Left kidney (tissue), 1 donor: ENCODE measurements at regions not wholly inside any gene's neighbourhood (a gene's known extent, or its start where the extent isn't known, plus 50 kb on each side); places are given as distances from the start of the nearest gene placed in this dataset.
"Not testable (repeated sequence)": the region's sequence is repeated elsewhere in the genome, so short reads cannot be mapped to it uniquely, and the experiment has no call there.

ENCODE experiments used
- DNase-seq: peaks from one replicate; pipeline ENCODE4 v3.0.0-alpha.2; 2013

DNA sequence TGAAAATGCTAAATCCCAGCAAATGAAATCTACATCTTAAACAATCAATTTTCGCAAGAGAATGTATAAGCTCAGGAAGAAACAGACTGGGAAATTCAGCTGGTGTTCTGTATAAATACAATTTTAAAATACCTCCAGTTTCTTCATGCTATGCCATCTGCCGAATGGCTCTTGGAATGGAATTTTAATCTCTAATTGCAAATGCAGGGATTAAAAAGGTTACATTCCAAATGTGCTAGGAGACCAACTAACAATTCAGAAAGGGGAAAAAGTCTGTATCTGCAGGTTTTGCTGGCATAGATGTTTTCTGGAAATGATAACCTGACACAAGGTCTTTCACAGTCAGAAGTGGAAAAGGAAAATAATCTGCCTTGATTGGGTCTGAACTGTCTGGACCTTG is 379.7 kb downstream of the MAT2B start:
- no peak for DNase-seq

DNA sequence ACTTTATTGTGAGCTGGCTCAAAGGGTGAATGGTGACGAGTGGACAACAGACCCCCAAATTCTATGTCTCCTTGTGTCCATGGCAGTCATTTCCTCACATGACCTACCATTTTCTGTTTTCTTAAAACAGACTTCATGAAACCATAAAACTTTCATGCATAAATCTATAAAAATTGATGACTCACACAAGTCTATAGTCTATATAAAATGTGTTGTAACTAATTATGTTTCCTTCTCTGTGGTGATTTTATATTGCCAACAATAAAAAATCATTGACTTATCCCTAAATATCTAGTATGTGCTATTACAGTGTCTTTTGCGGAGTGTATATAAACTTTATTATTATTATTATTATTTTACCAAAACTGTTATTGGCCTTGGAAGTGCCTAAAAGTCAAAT is 382.4 kb downstream of the MAT2B start:
- DNase-seq, result no peak

GRCh38 chr5:163888366-163888765 is 382.9 kb downstream of the MAT2B start:
- DNase-seq, result no peak

- DNase-seq, result no peak
These were observed 383.9 kb downstream of the MAT2B start for GRCh38 chr5:163889369-163889768.

GRCh38 chr5:163890261-163890660 is 384.8 kb downstream of the MAT2B start:
- no peak for DNase-seq

DNA sequence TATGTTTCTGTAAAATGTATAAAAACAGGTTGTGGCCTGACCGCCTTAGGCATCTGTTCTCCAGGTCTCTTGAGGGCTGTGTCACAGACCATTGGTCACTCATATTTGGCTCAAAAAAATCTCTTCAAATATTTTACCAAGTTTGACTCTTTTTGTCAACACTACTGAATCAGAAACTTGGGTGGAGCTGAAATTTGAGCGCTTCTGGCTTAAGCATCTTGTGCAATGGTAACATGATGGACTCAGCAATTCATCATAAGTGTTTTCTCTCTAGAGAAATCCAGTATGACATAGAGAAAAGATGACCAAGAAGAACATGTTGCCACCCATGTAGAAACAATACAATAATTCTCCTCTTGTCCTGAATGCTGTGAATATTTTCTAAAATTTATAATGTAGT is 387.9 kb downstream of the MAT2B start:
- DNase-seq, result no peak

- DNase-seq, result no peak
These were observed 389.2 kb downstream of the MAT2B start for GRCh38 chr5:163894645-163895044.

GRCh38 chr5:163898873-163899272 is 393.5 kb downstream of the MAT2B start:
- DNase-seq, result no peak

GRCh38 chr5:163907783-163908182 is 402.4 kb downstream of the MAT2B start:
- not testable (repeated sequence) for DNase-seq

GRCh38 chr5:163908253-163908652 is 402.8 kb downstream of the MAT2B start:
- DNase-seq, result no peak

DNA sequence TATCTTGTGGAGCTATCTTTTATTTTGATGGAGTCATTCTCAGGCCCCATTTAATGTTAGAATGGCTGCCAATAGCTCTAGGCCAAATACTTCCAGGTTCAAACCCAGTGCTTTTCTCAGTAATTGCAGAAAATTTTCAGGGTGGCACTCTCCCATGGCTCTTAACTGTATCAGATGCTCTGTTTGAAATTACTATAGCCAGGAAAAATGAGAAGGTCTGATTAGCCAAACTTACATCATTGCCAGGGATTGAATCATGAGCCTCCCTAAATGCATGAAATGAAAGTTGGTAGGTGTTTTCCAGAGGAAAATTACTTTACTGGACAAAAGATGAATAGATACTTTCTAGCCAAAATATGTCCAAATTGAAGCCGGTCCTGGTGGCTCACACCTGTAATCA is 404.8 kb downstream of the MAT2B start:
- DNase-seq, result no peak

DNA sequence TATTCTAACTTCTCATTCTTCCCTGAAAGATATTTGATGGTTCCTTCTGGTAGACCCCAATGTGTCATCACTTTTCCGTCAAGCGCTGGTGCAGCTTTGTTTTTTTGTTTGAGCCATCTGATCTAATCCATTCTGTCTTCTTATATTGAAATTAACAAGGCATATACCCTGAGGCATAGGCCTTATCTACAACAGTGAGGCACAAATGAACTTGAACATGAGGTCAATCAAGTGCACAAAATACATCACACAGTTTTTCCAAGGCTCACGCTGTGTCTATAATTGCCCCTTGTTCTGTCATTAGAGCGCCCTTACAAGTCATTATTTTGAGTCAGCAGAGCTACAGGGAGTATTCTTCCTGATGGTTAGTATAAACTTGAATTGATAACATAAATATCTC is 406.6 kb downstream of the MAT2B start:
- DNase-seq, result no peak

- DNase-seq, result no peak
These were observed 408.1 kb downstream of the MAT2B start for GRCh38 chr5:163913548-163913947.

DNA sequence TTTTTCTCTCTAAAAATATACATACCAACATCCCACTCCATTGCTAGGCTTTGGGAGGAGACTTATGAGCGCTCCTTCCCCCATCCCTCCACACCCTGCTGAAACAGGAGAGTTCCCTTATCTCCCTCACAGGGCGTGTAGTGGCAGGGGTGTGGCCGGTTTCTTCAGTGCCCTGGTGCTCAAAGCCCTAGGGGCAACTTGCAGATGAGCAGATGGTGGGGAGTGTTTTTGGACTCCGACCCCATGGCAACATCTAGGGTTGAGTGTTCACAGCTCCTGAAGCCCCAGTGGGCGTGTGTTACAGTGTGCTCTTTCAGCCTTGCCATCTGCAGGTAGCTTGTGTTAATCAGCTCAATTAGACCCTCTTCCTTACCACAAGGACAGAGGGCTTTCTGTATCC is 409.5 kb downstream of the MAT2B start:
- no peak for DNase-seq

GRCh38 chr5:163915481-163915961 is 410.1 kb downstream of the MAT2B start:
- DNase-seq, result peak; percentile 48

DNA sequence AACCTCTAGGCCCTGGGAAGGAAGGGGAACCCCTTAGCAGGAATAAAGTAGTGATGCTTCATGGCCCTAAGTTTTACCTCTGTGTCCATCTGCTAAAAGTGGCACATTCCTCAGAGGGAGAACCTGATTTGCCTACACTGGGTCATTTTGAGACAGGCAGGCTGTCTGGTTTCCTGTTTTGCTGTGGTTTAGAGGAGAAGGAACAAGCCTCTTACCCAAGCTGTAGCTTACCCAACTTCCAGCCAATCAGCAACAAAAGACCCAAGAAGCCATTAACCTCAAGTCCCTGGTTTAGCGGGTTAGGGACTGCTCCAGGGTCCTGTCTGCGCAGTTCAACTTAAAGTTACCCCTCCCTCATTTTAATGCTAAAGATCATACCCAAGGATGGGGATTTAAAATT is 411.0 kb downstream of the MAT2B start:
- no peak for DNase-seq

GRCh38 chr5:163916861-163917260 is 411.4 kb downstream of the MAT2B start:
- no peak for DNase-seq

DNA sequence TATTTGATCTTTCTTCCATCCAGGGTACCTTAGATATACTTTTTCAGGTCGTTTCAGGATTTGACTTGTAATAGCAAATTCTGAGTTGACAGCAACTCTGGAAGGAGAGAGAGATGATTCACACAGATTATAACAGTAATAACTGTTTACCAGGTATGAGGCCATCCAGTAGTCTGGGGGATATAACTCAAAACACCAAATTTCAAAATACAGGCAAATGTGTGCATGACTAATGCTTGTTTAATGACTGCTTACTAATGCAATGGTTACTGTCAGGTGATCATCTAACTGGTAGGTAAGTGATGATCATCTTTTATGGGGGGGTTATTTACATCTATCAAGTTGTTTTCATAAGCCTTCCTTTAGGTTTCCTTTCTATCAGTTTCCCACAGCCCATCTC is 412.3 kb downstream of the MAT2B start:
- no peak for DNase-seq

DNA sequence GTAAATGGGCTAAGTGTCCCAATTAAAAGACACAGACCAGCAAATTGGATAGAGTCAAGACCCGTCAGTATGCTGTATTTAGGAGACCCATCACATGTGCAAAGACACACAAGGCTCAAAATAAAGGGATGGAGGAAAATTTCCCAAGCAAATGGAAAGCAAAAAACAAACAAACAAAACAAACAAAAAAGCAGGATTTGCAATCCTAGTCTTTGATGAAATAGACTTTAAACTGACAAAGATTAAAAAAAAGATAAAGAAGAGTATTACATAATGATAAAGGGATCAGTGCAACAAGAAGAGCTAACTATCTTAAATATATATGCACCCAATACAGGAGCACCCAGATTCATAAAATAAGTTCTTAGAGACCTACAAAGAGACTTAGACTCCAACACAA is 429.6 kb downstream of the MAT2B start:
- not testable (repeated sequence) for DNase-seq

GRCh38 chr5:163938595-163938994 is 433.2 kb downstream of the MAT2B start:
- DNase-seq, result no peak

DNA sequence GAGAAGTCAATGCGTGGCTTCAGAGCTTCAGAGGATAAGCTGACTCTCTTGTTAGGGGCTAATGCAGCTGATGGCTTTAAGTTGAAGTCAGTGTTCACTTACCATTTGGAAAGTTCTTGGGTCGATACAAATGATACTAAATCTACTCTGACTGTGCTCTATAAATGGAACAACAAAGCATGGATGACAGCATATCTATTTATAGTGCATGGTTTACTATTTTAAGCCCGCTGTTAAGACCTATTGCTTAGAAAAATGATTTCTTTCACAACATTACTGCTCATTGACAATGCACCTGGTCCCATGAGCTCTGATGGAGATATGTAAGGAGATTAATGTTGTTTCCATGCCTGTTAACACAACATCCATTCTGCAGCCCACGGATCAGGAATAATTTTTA is 435.7 kb downstream of the MAT2B start:
- DNase-seq, result no peak

DNA sequence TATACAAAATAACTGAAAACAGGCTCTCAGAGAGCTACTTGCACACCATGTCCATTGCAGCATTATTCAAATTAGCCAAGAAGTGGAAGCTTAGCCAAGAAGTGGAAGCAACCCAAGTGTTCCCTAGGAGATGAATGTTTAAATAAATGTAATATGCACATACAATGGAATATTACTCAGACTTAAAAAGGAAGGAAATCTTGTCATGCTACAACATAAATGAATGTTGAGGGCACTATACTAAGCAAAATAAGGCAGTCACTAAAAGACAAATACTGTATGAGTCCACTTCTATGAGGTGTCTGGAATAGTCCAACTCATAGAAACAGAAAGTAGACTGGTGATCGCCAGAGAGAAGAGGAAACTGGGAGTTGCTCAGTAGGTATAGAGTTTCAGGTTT is 438.1 kb downstream of the MAT2B start:
- DNase-seq, result no peak

DNA sequence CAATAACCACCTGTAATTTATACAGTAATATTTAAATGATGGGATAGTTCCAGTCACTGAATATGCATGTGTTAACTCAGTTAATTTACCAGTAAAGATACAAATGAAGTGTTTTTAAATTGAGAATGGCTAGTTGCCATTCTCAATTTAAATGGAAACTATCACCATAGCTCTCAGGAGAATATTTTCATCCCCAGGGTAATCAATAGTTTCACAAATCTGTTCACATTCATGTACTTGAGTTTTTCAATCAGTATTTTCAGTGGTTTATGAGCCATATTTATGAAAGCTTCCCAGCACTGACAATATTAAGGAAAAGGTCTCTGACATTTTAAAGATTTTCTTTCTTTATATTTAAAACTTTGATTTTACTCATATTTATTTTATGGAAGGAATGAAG is 439.3 kb downstream of the MAT2B start:
- no peak for DNase-seq

- DNase-seq, result no peak
These were observed 442.6 kb downstream of the MAT2B start for GRCh38 chr5:163947848-163948666.
